ENCODE measurements at regions not wholly inside any gene's neighbourhood (a gene's known extent, or its start where the extent isn't known, plus 50 kb on each side); places are given as distances from the start of the nearest gene placed in this dataset.

GRCh38 chr1:105210747-105211146, 1461.0 kb downstream of the AMY1C start:
- Histone ChIP-seq H3K27me3 (ENCODE audit: insufficient read depth, poor library complexity, severe bottlenecking) (no peaks in the 10 kb centered on the region), H3K27ac (replicated peaks) (no peak overlapping the region), H3K4me3 (replicated peaks; ENCODE audit: insufficient read depth, low read length) (no peak overlapping the region)
- no peak for TF ChIP-seq POLR2AphosphoS5 (IDR thresholded peaks at IDR 0.05; ENCODE audit: low read depth)
- TF ChIP-seq SPI1 (IDR thresholded peaks at IDR 0.05; ENCODE audit: borderline replicate concordance, low read depth), result peak; percentile 72
- DNase-seq (ENCODE audit: low read depth in 1 of 2, low spot score in 1 of 2), result no peak

- DNase-seq (ENCODE audit: low read depth in 1 of 2, low spot score in 1 of 2), result no peak
- no peak overlapping the region for H3K27ac ChIP-seq (replicated peaks)
- TF ChIP-seq POLR2AphosphoS5 (IDR thresholded peaks at IDR 0.05; ENCODE audit: low read depth), result no peak
- no peak for TF ChIP-seq GABPA (IDR thresholded peaks at IDR 0.05; ENCODE audit: low read depth)
- TF ChIP-seq CTCF (IDR thresholded peaks at IDR 0.05; ENCODE audit: insufficient read depth, low read length), result no peak
- TF ChIP-seq REST (IDR thresholded peaks at IDR 0.05; ENCODE audit: insufficient replicate concordance, low read depth), result no peak
- TF ChIP-seq SPI1 (IDR thresholded peaks at IDR 0.05; ENCODE audit: borderline replicate concordance, low read depth), result no peak
- no peak overlapping the region for H3K4me3 ChIP-seq (replicated peaks; ENCODE audit: insufficient read depth, low read length)
- no peaks in the 10 kb centered on the region for H3K27me3 ChIP-seq (ENCODE audit: insufficient read depth, poor library complexity, severe bottlenecking)
Measured at GRCh38 chr1:105231378-105231777, 1481.7 kb downstream of the AMY1C start.

GRCh38 chr1:105243411-105243810, 1493.7 kb downstream of the AMY1C start:
- no peak overlapping the region for H3K27ac ChIP-seq (replicated peaks)
- TF ChIP-seq GABPA (IDR thresholded peaks at IDR 0.05; ENCODE audit: low read depth) (no peak), CTCF (IDR thresholded peaks at IDR 0.05; ENCODE audit: insufficient read depth, low read length) (no peak), REST (IDR thresholded peaks at IDR 0.05; ENCODE audit: insufficient replicate concordance, low read depth) (no peak), SPI1 (IDR thresholded peaks at IDR 0.05; ENCODE audit: borderline replicate concordance, low read depth) (no peak)
- no peak for DNase-seq (ENCODE audit: low read depth in 1 of 2, low spot score in 1 of 2)
- no peak overlapping the region for H3K4me3 ChIP-seq (replicated peaks; ENCODE audit: insufficient read depth, low read length)
- no peaks in the 10 kb centered on the region for H3K27me3 ChIP-seq (ENCODE audit: insufficient read depth, poor library complexity, severe bottlenecking)

- TF ChIP-seq SPI1 (IDR thresholded peaks at IDR 0.05; ENCODE audit: borderline replicate concordance, low read depth), result no peak
- no peak for TF ChIP-seq GABPA (IDR thresholded peaks at IDR 0.05; ENCODE audit: low read depth)
- no peak for TF ChIP-seq REST (IDR thresholded peaks at IDR 0.05; ENCODE audit: insufficient replicate concordance, low read depth)
- no peak for TF ChIP-seq CTCF (IDR thresholded peaks at IDR 0.05; ENCODE audit: insufficient read depth, low read length)
- TF ChIP-seq POLR2AphosphoS5 (IDR thresholded peaks at IDR 0.05; ENCODE audit: low read depth), result no peak
- H3K4me3 ChIP-seq (replicated peaks; ENCODE audit: insufficient read depth, low read length), result no peak overlapping the region
- no peak for DNase-seq (ENCODE audit: low read depth in 1 of 2, low spot score in 1 of 2)
- no peak overlapping the region for H3K27ac ChIP-seq (replicated peaks)
- H3K27me3 ChIP-seq (ENCODE audit: insufficient read depth, poor library complexity, severe bottlenecking), result no peaks in the 10 kb centered on the region
Measured at GRCh38 chr1:105243969-105244368, 1494.3 kb downstream of the AMY1C start.
